Hepatocyte (in vitro differentiated cells): ENCODE measurements at regions not wholly inside any gene's neighbourhood (a gene's known extent, or its start where the extent isn't known, plus 50 kb on each side); places are given as distances from the start of the nearest gene placed in this dataset.

Experiments
- DNase-seq: peaks from one replicate; pipeline ENCODE4 v3.0.0-alpha.2; 2016; ENCODE audit warnings: low spot score
- H2AFZ ChIP-seq: fragments of 200-600 bp; sonication (generic); 2 replicates; pipeline ENCODE4 v1.6.0; 2016; ENCODE audit warnings: antibody characterized with exemption, mild to moderate bottlenecking
- H3K27ac ChIP-seq: fragments of 200-600 bp; sonication (generic); 2 replicates; pipeline ENCODE4 v1.5.1; 2016; ENCODE audit warnings: mild to moderate bottlenecking
- H3K27me3 ChIP-seq: fragments of 200-600 bp; sonication (generic); 2 replicates; pipeline ENCODE4 v1.6.1; 2016
- H3K36me3 ChIP-seq: fragments of 200-600 bp; sonication (generic); replicated peaks from 2 replicates; pipeline ENCODE4 v1.5.1; 2016; ENCODE audit warnings: low read depth; ENCODE audit not compliant: insufficient read depth
- H3K4me1 ChIP-seq: fragments of 200-600 bp; sonication (generic); 2 replicates; pipeline ENCODE4 v1.5.1; 2016; ENCODE audit warnings: mild to moderate bottlenecking, moderate library complexity; ENCODE audit not compliant: insufficient read depth
- H3K4me2 ChIP-seq: fragments of 200-600 bp; sonication (generic); 2 replicates; pipeline ENCODE4 v1.6.0; 2016
- H3K4me3 ChIP-seq: fragments of 200-600 bp; sonication (generic); 2 replicates; pipeline ENCODE4 v1.5.1; 2016; ENCODE audit warnings: mild to moderate bottlenecking
- H3K79me2 ChIP-seq: fragments of 200-600 bp; sonication (generic); 2 replicates; pipeline ENCODE4 v1.6.0; 2017; ENCODE audit warnings: mild to moderate bottlenecking
- H3K9me2 ChIP-seq: fragments of 200-600 bp; sonication (generic); replicated peaks from 2 replicates; pipeline ENCODE4 v1.6.0; 2017; ENCODE audit warnings: mild to moderate bottlenecking; ENCODE audit not compliant: insufficient read depth
- H3K9me3 ChIP-seq: fragments of 200-600 bp; sonication (generic); 2 replicates; pipeline ENCODE4 v1.5.1; 2016; ENCODE audit warnings: low read depth, mild to moderate bottlenecking
- H4K20me1 ChIP-seq: fragments of 200-600 bp; sonication (generic); 2 replicates; pipeline ENCODE4 v1.6.0; 2016; ENCODE audit warnings: mild to moderate bottlenecking; ENCODE audit not compliant: insufficient read depth, poor library complexity, severe bottlenecking
- EZH2 ChIP-seq: fragments of 200-600 bp; sonication (generic); IDR thresholded peaks from 2 replicates; pipeline ENCODE4 v1.6.1; 2016; ENCODE audit warnings: antibody characterized with exemption, mild to moderate bottlenecking, borderline replicate concordance
- EZH2phosphoT487 ChIP-seq: fragments of 200-600 bp; sonication (generic); IDR thresholded peaks from one replicate; pipeline ENCODE4 v1.6.1; 2018; ENCODE audit warnings: antibody characterized with exemption, mild to moderate bottlenecking, low read depth, moderate library complexity; ENCODE audit not compliant: unreplicated experiment, severe bottlenecking
- WGBS: methylation state at CpG from one replicate; pipeline ENCODE4 v1.1.6; 2016; ENCODE audit warnings: low lambda C conversion rate; ENCODE audit errors: missing lambda C conversion rate; 5-methylcytosine and 5-hydroxymethylcytosine counted together
- TF ChIP-seq, protein P1 (sequence below): fragments of 200-600 bp; sonication (generic); IDR thresholded peaks from 2 replicates; pipeline ENCODE4 v1.5.1; 2016; ENCODE audit warnings: antibody characterized with exemption, mild to moderate bottlenecking; ENCODE audit not compliant: poor library complexity

DNA sequence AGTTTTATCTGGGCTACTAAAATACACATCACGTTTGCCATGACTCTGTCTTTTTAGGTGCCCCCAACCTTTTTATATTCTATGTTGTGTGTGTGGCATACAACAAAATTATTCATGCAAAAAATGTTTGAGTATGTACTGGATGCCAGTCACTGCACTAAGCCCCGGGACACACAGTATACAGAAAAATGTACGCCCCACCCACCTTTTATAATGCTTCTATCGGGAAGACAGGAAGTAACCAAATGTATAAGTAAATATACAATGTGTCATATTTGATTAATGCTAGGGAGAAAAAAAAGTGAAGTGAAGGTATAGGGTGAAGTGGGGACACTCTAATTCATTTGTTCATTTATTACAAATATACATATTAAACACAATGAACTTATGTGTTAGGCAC is 503.4 kb upstream of the MDFIC2 start:
- Histone ChIP-seq H3K36me3 (no peaks in the 10 kb centered on the region), H2AFZ (no peak overlapping the region), H3K4me3 (no peak overlapping the region), H3K9me2 (no peaks in the 10 kb centered on the region), H4K20me1 (no peaks in the 10 kb centered on the region), H3K9me3 (no peaks in the 10 kb centered on the region), H3K27ac (no peak overlapping the region), H3K4me1 (no peaks in the 10 kb centered on the region), H3K27me3 (no peaks in the 10 kb centered on the region), H3K79me2 (no peaks in the 10 kb centered on the region), H3K4me2 (no peak overlapping the region)
- WGBS, result 75% methylated on average over 4 of the region's 4 CpGs
- TF ChIP-seq, protein P1, sequence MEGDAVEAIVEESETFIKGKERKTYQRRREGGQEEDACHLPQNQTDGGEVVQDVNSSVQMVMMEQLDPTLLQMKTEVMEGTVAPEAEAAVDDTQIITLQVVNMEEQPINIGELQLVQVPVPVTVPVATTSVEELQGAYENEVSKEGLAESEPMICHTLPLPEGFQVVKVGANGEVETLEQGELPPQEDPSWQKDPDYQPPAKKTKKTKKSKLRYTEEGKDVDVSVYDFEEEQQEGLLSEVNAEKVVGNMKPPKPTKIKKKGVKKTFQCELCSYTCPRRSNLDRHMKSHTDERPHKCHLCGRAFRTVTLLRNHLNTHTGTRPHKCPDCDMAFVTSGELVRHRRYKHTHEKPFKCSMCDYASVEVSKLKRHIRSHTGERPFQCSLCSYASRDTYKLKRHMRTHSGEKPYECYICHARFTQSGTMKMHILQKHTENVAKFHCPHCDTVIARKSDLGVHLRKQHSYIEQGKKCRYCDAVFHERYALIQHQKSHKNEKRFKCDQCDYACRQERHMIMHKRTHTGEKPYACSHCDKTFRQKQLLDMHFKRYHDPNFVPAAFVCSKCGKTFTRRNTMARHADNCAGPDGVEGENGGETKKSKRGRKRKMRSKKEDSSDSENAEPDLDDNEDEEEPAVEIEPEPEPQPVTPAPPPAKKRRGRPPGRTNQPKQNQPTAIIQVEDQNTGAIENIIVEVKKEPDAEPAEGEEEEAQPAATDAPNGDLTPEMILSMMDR, result no peak
- no peak for DNase-seq

DNA sequence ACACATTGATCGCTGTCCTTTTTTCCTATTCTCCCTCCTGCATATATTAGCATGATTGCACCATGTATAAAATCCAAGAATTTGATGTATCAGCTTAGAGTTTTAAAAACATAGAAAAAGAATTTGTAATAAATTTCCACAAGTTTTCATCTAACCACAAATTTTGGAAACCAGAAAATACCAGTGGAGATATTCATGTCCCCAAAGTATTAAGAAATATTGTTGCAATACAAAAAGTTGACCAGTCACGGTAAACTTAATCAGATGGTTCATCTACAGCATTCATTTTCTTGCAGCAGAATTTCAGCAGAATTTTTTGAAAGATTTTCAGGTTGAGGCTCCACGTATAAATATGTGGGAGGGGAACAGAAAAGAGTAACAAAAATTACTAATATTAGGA is 500.9 kb upstream of the MDFIC2 start:
- 98% methylated on average over 3 of the region's 3 CpGs for WGBS
- Histone ChIP-seq H3K9me2 (no peaks in the 10 kb centered on the region), H3K36me3 (no peaks in the 10 kb centered on the region), H3K79me2 (no peaks in the 10 kb centered on the region), H3K4me2 (no peak overlapping the region), H3K4me1 (no peaks in the 10 kb centered on the region), H4K20me1 (no peaks in the 10 kb centered on the region), H3K4me3 (no peak overlapping the region), H2AFZ (no peak overlapping the region), H3K27ac (no peak overlapping the region), H3K9me3 (no peaks in the 10 kb centered on the region), H3K27me3 (no peaks in the 10 kb centered on the region)
- DNase-seq, result no peak
- TF ChIP-seq EZH2phosphoT487 (no peak), EZH2 (no peak)
- TF ChIP-seq, protein P1, result no peak

DNA sequence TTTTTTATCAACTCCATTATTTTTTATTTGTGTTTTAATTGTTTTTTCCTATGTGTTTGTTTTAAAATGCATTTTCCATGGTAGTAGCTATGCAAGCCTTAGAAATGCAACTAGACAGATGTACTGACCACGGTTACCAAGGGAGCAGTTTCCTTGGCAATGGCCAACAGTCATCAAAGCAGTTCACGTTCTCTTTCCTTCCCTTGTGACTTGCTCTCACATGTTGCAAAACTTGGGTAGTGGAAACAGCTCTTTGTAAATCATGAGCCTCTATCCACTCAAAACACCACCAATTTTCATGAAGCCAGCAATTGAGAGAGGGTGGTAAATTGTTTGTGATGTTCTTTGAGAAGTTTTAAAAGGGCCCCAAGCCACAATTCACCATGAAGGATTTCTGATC is 499.4 kb upstream of the MDFIC2 start:
- no peaks in the 10 kb centered on the region for H3K36me3 ChIP-seq
- H3K9me3 ChIP-seq, result no peaks in the 10 kb centered on the region
- no peaks in the 10 kb centered on the region for H3K9me2 ChIP-seq
- H3K79me2 ChIP-seq, result no peaks in the 10 kb centered on the region
- no peaks in the 10 kb centered on the region for H3K4me1 ChIP-seq
- DNase-seq, result peak; percentile 15
- no peak overlapping the region for H2AFZ ChIP-seq
- TF ChIP-seq, protein P1, result no peak
- no peak for TF ChIP-seq EZH2phosphoT487
- no peak for TF ChIP-seq EZH2
- no peak overlapping the region for H3K4me3 ChIP-seq
- WGBS, result 81% methylated on average over 2 of the region's 2 CpGs
- no peak overlapping the region for H3K27ac ChIP-seq
- H3K4me2 ChIP-seq, result no peak overlapping the region
- no peaks in the 10 kb centered on the region for H4K20me1 ChIP-seq
- no peaks in the 10 kb centered on the region for H3K27me3 ChIP-seq

DNA sequence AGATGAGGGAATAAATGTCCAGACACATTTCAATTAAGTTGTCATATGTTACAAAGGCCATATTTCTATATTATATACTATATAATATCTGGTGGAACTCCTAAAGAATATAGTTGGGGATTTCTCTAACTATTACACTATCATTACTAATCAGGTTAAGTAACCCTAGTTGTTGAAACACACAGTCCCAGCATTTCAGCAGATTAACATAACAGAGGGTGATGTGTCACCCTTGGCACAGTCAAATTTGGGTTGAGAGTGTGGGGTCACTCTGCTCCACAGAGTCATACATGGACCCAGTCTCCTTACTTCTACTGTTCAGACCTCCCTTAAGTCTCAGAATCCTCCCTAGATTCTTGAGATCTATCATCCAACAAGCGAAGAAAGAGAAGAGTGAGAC is 496.4 kb upstream of the MDFIC2 start:
- DNase-seq, result no peak
- no peak overlapping the region for H3K27ac ChIP-seq
- H3K4me3 ChIP-seq, result no peak overlapping the region
- H3K9me2 ChIP-seq, result no peaks in the 10 kb centered on the region
- WGBS, result 100% methylated on average over 1 of the region's 1 CpG
- no peaks in the 10 kb centered on the region for H3K27me3 ChIP-seq
- no peaks in the 10 kb centered on the region for H3K4me1 ChIP-seq
- no peak overlapping the region for H2AFZ ChIP-seq
- no peaks in the 10 kb centered on the region for H3K79me2 ChIP-seq
- H3K36me3 ChIP-seq, result no peaks in the 10 kb centered on the region
- H3K4me2 ChIP-seq, result no peak overlapping the region
- TF ChIP-seq EZH2 (no peak), EZH2phosphoT487 (no peak)
- TF ChIP-seq, protein P1, result no peak
- H3K9me3 ChIP-seq, result no peaks in the 10 kb centered on the region
- H4K20me1 ChIP-seq, result no peaks in the 10 kb centered on the region
